GM23248 (cell line): ENCODE measurements at regions not wholly inside any gene's neighbourhood (a gene's known extent, or its start where the extent isn't known, plus 50 kb on each side); places are given as distances from the start of the nearest gene placed in this dataset.

Experiments used
- DNase-seq: peaks from one replicate; pipeline ENCODE4 v3.0.0-alpha.2; 2015
- H2AFZ ChIP-seq: fragments of 200-600 bp; sonication (generic); 2 replicates; pipeline ENCODE4 v1.6.1; 2016; ENCODE audit warnings: antibody characterized with exemption
- H3F3A ChIP-seq: fragments of 200-600 bp; sonication (generic); 2 replicates; pipeline ENCODE4 v1.6.1; 2016; ENCODE audit warnings: mild to moderate bottlenecking, antibody characterized with exemption, mixed run types; ENCODE audit not compliant: insufficient read depth
- H3K27ac ChIP-seq: fragments of 200-600 bp; sonication (generic); 2 replicates; pipeline ENCODE4 v1.5.1; 2016; ENCODE audit warnings: mild to moderate bottlenecking
- H3K27me3 ChIP-seq: fragments of 200-600 bp; sonication (generic); replicated peaks from 2 replicates; pipeline ENCODE4 v1.6.1; 2016; ENCODE audit warnings: mild to moderate bottlenecking; ENCODE audit not compliant: insufficient read depth
- H3K36me3 ChIP-seq: fragments of 200-600 bp; sonication (generic); 2 replicates; pipeline ENCODE4 v1.6.1; 2016; ENCODE audit warnings: low read depth, mild to moderate bottlenecking
- H3K4me1 ChIP-seq: fragments of 200-600 bp; sonication (generic); 2 replicates; pipeline ENCODE4 v1.6.1; 2016; ENCODE audit warnings: mild to moderate bottlenecking; ENCODE audit not compliant: insufficient read depth
- H3K4me2 ChIP-seq: fragments of 200-600 bp; sonication (generic); one replicate; pipeline ENCODE4 v1.6.1; 2016; ENCODE audit warnings: mild to moderate bottlenecking; ENCODE audit not compliant: unreplicated experiment
- H3K4me3 ChIP-seq: fragments of 200-600 bp; sonication (generic); 2 replicates; pipeline ENCODE4 v1.5.1; 2016; ENCODE audit warnings: mild to moderate bottlenecking
- H3K79me2 ChIP-seq: fragments of 200-600 bp; sonication (generic); 2 replicates; pipeline ENCODE4 v1.6.1; 2016; ENCODE audit warnings: mild to moderate bottlenecking; ENCODE audit not compliant: insufficient read depth
- H3K9ac ChIP-seq: fragments of 200-600 bp; sonication (generic); 2 replicates; pipeline ENCODE4 v1.6.1; 2016; ENCODE audit warnings: mild to moderate bottlenecking
- H3K9me2 ChIP-seq: fragments of 200-600 bp; sonication (generic); 2 replicates; pipeline ENCODE4 v1.6.1; 2016; ENCODE audit warnings: mixed run types, mild to moderate bottlenecking, moderate library complexity; ENCODE audit not compliant: insufficient read depth
- H3K9me3 ChIP-seq: fragments of 200-600 bp; sonication (generic); one replicate; pipeline ENCODE4 v1.6.1; 2017; ENCODE audit warnings: low read depth
- H4K20me1 ChIP-seq: fragments of 200-600 bp; sonication (generic); 2 replicates; pipeline ENCODE4 v1.6.0; 2016; ENCODE audit not compliant: insufficient read depth
- EZH2 ChIP-seq: fragments of 200-600 bp; sonication (generic); IDR thresholded peaks from 2 replicates; pipeline ENCODE4 v1.6.1; 2018; ENCODE audit warnings: antibody characterized with exemption, mild to moderate bottlenecking; ENCODE audit not compliant: insufficient read depth, poor library complexity, severe bottlenecking
- EZH2phosphoT487 ChIP-seq: fragments of 200-600 bp; sonication (generic); IDR thresholded peaks from 2 replicates; pipeline ENCODE4 v1.6.1; 2018; ENCODE audit warnings: antibody characterized with exemption, moderate library complexity, mild to moderate bottlenecking, low read depth; ENCODE audit not compliant: insufficient read depth
- WGBS, 2 experiments: methylation state at CpG; one replicate each; pipeline ENCODE4 v1.1.6; 2015 to 2017; ENCODE audit warnings: low lambda C conversion rate in 2 of 2, low coverage in 1 of 2; ENCODE audit errors: missing lambda C conversion rate in 2 of 2; 5-methylcytosine and 5-hydroxymethylcytosine counted together
- in situ Hi-C: fragments of 300-500 bp; cut with MboI; formaldehyde crosslinking; loops from 2 replicates; pipeline ENCODE4 v1.15.0; 2020

DNA sequence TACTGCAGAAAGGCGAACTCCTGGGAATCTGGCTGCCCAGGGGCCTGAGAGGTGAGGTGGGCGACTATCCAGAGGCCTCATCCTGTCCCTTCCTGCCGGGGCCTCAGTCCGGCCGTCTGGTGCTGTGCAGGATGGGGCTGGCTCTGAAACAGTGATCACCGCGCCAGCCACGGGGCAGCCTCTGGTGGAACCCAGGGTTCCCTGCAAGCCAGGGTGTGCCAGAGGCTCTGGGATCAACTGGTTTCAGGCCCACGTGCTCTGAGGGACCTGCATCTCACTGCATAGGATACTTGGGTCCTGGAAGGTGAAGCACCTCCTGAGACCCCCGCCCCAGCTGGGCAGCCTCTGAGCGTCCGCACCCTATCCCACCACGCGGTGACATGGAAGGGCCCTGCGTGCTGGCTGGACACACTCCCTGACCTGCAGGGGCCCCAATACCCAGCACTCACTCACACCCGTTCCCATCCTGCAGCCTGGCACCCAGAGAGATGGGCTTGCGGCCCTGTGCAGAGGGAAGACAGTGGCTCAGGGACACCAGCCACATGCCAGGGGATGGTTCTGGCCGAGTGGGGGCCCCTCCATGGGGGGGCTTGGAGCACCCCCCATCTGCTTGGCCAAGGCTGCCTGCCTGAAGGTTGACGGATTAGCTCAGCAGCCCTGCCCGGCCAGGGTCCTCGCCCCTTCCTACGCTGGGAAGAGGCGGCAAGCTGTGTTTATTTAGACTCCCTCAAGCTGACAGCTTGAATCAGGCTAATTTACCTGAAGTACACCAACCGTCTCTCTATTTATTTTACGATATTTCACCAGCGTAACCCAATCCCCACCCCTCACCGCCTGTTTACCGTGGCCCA lies 64.3 kb upstream of the TTC34 start:
- DNase-seq: no peak
- no peaks in the 10 kb centered on the region for H3F3A ChIP-seq
- H3K9me2 ChIP-seq: no peaks in the 10 kb centered on the region
- TF ChIP-seq EZH2phosphoT487 (no peak), EZH2 (no peak)
- no peak overlapping the region for H2AFZ ChIP-seq
- H3K79me2 ChIP-seq: no peaks in the 10 kb centered on the region
- H3K4me1 ChIP-seq: no peaks in the 10 kb centered on the region
- no peak overlapping the region for H3K4me2 ChIP-seq
- no peaks in the 10 kb centered on the region for H3K9me3 ChIP-seq
- 16 to 24% methylated on average over 25 to 27 of the region's 28 CpGs for WGBS, 2 experiments
- in situ Hi-C loops: no loop called here
- no peak overlapping the region for H3K9ac ChIP-seq
- no peak overlapping the region for H3K27ac ChIP-seq
- no peaks in the 10 kb centered on the region for H3K36me3 ChIP-seq
- no peaks in the 10 kb centered on the region for H3K27me3 ChIP-seq
- H4K20me1 ChIP-seq: no peaks in the 10 kb centered on the region
- H3K4me3 ChIP-seq: no peak overlapping the region

DNA sequence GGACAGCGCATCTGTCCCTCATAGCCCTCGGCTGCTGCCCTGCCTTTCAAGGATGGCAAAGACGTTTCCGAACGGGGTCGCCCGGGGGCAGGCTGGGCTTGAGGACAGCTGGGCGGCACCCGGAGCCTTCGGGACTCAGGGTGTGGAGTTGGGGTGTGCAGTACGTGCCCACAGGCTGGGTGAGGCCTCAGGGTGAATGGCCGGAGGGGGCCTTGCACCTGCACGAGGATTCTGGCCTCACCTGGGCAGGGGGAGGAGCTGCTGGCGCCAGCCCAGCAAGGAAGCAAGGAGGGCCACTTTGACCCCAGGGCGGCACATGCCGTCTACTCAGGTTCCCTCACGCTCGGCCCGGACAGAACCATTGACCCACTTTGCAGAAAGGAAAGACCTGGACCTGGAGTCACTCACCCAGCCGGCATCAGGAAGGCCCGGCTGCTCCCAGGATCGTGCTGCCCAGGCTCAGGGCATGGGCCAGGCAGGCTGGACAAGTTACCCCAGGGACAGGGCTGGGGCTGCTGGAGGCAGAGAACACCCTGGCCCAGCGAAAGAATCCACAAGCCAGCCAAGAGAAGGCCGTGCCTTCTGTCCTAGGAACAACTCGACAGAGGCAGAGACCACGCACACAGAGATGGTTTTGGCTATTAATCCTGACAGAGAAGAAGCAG lies 65.1 kb upstream of the TTC34 start:
- no peak overlapping the region for H3K4me2 ChIP-seq
- in situ Hi-C loops: no loop called here
- WGBS, 2 experiments: 20 to 21% methylated on average over 24 to 25 of the region's 26 CpGs
- no peaks in the 10 kb centered on the region for H3K36me3 ChIP-seq
- H3K27ac ChIP-seq: no peak overlapping the region
- no peaks in the 10 kb centered on the region for H3K4me1 ChIP-seq
- H3K9me2 ChIP-seq: no peaks in the 10 kb centered on the region
- H3K79me2 ChIP-seq: no peaks in the 10 kb centered on the region
- H2AFZ ChIP-seq: no peak overlapping the region
- no peak overlapping the region for H3K9ac ChIP-seq
- DNase-seq: no peak
- H3K9me3 ChIP-seq: no peaks in the 10 kb centered on the region
- no peaks in the 10 kb centered on the region for H3K27me3 ChIP-seq
- TF ChIP-seq EZH2: no peak
- no peak for TF ChIP-seq EZH2phosphoT487
- H3F3A ChIP-seq: no peaks in the 10 kb centered on the region
- H3K4me3 ChIP-seq: no peak overlapping the region
- H4K20me1 ChIP-seq: no peaks in the 10 kb centered on the region

DNA sequence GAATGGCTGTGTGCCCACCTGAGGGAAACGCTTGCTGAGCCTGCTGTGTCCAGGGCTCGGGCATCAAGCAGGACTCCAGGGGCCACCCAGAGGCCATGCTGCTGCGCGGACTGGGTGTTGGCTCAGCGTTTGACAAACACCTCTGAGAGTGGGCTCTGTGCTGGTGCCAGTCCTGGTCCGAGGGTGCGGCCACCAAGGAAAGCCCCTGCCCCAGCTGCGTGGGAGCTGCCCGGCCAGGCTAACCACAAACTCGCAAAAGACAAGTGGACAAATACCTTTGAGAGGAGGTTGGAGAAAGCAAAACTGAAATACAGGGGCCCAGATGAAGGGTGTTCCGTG lies 65.6 kb upstream of the TTC34 start:
- no peak overlapping the region for H3K9ac ChIP-seq
- in situ Hi-C loops: no loop called here
- no peaks in the 10 kb centered on the region for H3K9me3 ChIP-seq
- TF ChIP-seq EZH2phosphoT487: no peak
- no peak for TF ChIP-seq EZH2
- H3K4me2 ChIP-seq: no peak overlapping the region
- DNase-seq: no peak
- no peak overlapping the region for H3K27ac ChIP-seq
- H2AFZ ChIP-seq: no peak overlapping the region
- H3K27me3 ChIP-seq: no peaks in the 10 kb centered on the region
- WGBS, 2 experiments: 39 to 41% methylated on average over 11 of the region's 11 CpGs
- no peaks in the 10 kb centered on the region for H3K79me2 ChIP-seq
- no peaks in the 10 kb centered on the region for H3F3A ChIP-seq
- no peaks in the 10 kb centered on the region for H4K20me1 ChIP-seq
- H3K4me1 ChIP-seq: no peaks in the 10 kb centered on the region
- no peaks in the 10 kb centered on the region for H3K36me3 ChIP-seq
- no peaks in the 10 kb centered on the region for H3K9me2 ChIP-seq
- no peak overlapping the region for H3K4me3 ChIP-seq

DNA sequence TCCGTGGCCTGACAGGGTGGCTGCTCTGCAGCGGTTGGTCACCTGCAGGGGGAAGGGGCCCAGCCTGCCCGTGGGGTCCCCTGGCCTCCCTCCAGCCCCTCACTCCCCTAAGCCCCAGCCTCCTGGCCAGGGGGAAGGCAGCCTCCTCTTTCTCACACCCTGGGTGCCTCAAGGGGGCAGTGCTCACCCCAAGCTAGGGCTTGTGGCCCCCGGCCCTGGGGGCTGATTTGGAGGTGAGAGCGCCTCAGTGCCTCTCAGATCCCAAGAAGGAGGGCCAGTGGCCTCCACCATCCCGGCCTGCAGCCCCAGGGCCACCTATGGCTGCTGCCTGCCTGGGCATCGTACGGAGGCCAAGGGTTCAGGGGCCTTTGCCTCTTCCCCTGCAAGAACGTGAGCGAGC lies 66.4 kb upstream of the TTC34 start:
- Histone ChIP-seq H3K79me2 (no peaks in the 10 kb centered on the region), H3K27ac (no peak overlapping the region), H3K27me3 (no peaks in the 10 kb centered on the region), H2AFZ (no peak overlapping the region), H3K36me3 (no peaks in the 10 kb centered on the region), H3K9me3 (no peaks in the 10 kb centered on the region), H3K9me2 (no peaks in the 10 kb centered on the region), H3K4me3 (no peak overlapping the region), H3K9ac (no peak overlapping the region), H3K4me1 (no peaks in the 10 kb centered on the region), H4K20me1 (no peaks in the 10 kb centered on the region), H3F3A (no peaks in the 10 kb centered on the region), H3K4me2 (no peak overlapping the region)
- WGBS, 2 experiments: 7 to 17% methylated on average over 7 to 9 of the region's 10 CpGs
- DNase-seq: no peak
- TF ChIP-seq EZH2phosphoT487: no peak
- no peak for TF ChIP-seq EZH2
- in situ Hi-C loops: no loop called here
